HepG2 (cell line): ENCODE measurements at regions not wholly inside any gene's neighbourhood (a gene's known extent, or its start where the extent isn't known, plus 50 kb on each side); places are given as distances from the start of the nearest gene placed in this dataset.

Source experiments
- CHCHD3 ChIP-seq: sonication (generic); formaldehyde crosslinking; IDR thresholded peaks from 2 replicates; pipeline ENCODE4 v1.8.0; 2022; ENCODE audit warnings: mild to moderate bottlenecking, missing genetic modification reagents, moderate library complexity
- ELK4 ChIP-seq: sonication (generic); formaldehyde crosslinking; IDR thresholded peaks from 2 replicates; pipeline ENCODE4 v1.9.0; 2021; ENCODE audit warnings: missing genetic modification reagents, borderline replicate concordance
- HOXA7 ChIP-seq: sonication (generic); formaldehyde crosslinking; IDR thresholded peaks from 2 replicates; pipeline ENCODE4 v1.8.1; 2022; ENCODE audit warnings: mild to moderate bottlenecking, missing genetic modification reagents, moderate library complexity
- RBM39 ChIP-seq: fragments of 200-400 bp; formaldehyde crosslinking; IDR thresholded peaks from one replicate; pipeline ENCODE4 v1.6.1; 2018; ENCODE audit warnings: antibody characterized with exemption, mild to moderate bottlenecking, low read depth, low read length; ENCODE audit not compliant: poor library complexity, severe bottlenecking
- ZBTB1 ChIP-seq: sonication (generic); formaldehyde crosslinking; IDR thresholded peaks from 2 replicates; pipeline ENCODE4 v1.4.0; 2020; ENCODE audit warnings: missing genetic modification reagents, borderline replicate concordance
- ZFP37 ChIP-seq: sonication (generic); formaldehyde crosslinking; IDR thresholded peaks from 2 replicates; pipeline ENCODE4 v1.4.0; 2020; ENCODE audit warnings: missing genetic modification reagents, borderline replicate concordance
- ZMAT5 ChIP-seq: sonication (generic); formaldehyde crosslinking; IDR thresholded peaks from 2 replicates; pipeline ENCODE4 v1.5.0; 2020; ENCODE audit warnings: mild to moderate bottlenecking, low read depth, missing genetic modification reagents, borderline replicate concordance
- ZNF33A ChIP-seq: sonication (generic); formaldehyde crosslinking; IDR thresholded peaks from 2 replicates; pipeline ENCODE4 v1.5.1; 2020; ENCODE audit warnings: missing genetic modification reagents, mild to moderate bottlenecking, moderate library complexity, borderline replicate concordance
- ZNF713 ChIP-seq: sonication (generic); formaldehyde crosslinking; IDR thresholded peaks from 2 replicates; pipeline ENCODE4 v1.4.0; 2020; ENCODE audit warnings: mild to moderate bottlenecking, missing genetic modification reagents
- ZNF775 ChIP-seq: sonication (generic); formaldehyde crosslinking; IDR thresholded peaks from 2 replicates; pipeline ENCODE4 v1.4.0; 2020; ENCODE audit warnings: missing genetic modification reagents, mild to moderate bottlenecking, moderate library complexity, borderline replicate concordance
- TF ChIP-seq, protein P1 (sequence below): sonication (generic); formaldehyde crosslinking; IDR thresholded peaks from 2 replicates; pipeline ENCODE4 v1.5.0; 2020; ENCODE audit warnings: mild to moderate bottlenecking, missing genetic modification reagents, borderline replicate concordance
- TF ChIP-seq, protein P2 (sequence below): sonication (generic); formaldehyde crosslinking; IDR thresholded peaks from 2 replicates; pipeline ENCODE4 v1.8.1; 2023; ENCODE audit warnings: missing genetic modification reagents, mild to moderate bottlenecking, borderline replicate concordance

- TF ChIP-seq, protein P1, sequence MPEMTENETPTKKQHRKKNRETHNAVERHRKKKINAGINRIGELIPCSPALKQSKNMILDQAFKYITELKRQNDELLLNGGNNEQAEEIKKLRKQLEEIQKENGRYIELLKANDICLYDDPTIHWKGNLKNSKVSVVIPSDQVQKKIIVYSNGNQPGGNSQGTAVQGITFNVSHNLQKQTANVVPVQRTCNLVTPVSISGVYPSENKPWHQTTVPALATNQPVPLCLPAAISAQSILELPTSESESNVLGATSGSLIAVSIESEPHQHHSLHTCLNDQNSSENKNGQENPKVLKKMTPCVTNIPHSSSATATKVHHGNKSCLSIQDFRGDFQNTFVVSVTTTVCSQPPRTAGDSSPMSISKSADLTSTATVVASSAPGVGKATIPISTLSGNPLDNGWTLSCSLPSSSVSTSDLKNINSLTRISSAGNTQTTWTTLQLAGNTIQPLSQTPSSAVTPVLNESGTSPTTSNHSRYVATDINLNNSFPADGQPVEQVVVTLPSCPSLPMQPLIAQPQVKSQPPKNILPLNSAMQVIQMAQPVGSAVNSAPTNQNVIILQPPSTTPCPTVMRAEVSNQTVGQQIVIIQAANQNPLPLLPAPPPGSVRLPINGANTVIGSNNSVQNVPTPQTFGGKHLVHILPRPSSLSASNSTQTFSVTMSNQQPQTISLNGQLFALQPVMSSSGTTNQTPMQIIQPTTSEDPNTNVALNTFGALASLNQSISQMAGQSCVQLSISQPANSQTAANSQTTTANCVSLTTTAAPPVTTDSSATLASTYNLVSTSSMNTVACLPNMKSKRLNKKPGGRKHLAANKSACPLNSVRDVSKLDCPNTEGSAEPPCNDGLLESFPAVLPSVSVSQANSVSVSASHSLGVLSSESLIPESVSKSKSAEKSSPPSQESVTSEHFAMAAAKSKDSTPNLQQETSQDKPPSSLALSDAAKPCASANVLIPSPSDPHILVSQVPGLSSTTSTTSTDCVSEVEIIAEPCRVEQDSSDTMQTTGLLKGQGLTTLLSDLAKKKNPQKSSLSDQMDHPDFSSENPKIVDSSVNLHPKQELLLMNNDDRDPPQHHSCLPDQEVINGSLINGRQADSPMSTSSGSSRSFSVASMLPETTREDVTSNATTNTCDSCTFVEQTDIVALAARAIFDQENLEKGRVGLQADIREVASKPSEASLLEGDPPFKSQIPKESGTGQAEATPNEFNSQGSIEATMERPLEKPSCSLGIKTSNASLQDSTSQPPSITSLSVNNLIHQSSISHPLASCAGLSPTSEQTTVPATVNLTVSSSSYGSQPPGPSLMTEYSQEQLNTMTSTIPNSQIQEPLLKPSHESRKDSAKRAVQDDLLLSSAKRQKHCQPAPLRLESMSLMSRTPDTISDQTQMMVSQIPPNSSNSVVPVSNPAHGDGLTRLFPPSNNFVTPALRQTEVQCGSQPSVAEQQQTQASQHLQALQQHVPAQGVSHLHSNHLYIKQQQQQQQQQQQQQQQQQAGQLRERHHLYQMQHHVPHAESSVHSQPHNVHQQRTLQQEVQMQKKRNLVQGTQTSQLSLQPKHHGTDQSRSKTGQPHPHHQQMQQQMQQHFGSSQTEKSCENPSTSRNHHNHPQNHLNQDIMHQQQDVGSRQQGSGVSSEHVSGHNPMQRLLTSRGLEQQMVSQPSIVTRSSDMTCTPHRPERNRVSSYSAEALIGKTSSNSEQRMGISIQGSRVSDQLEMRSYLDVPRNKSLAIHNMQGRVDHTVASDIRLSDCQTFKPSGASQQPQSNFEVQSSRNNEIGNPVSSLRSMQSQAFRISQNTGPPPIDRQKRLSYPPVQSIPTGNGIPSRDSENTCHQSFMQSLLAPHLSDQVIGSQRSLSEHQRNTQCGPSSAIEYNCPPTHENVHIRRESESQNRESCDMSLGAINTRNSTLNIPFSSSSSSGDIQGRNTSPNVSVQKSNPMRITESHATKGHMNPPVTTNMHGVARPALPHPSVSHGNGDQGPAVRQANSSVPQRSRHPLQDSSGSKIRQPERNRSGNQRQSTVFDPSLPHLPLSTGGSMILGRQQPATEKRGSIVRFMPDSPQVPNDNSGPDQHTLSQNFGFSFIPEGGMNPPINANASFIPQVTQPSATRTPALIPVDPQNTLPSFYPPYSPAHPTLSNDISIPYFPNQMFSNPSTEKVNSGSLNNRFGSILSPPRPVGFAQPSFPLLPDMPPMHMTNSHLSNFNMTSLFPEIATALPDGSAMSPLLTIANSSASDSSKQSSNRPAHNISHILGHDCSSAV (CRISPR knock-in tag): no peak
- TF ChIP-seq ZNF713: no peak
- TF ChIP-seq ZFP37 (CRISPR knock-in tag): no peak
- no peak for TF ChIP-seq CHCHD3 (CRISPR knock-in tag)
- TF ChIP-seq RBM39: no peak
- TF ChIP-seq, protein P2, sequence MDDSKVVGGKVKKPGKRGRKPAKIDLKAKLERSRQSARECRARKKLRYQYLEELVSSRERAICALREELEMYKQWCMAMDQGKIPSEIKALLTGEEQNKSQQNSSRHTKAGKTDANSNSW: no peak
- no peak for TF ChIP-seq HOXA7
- TF ChIP-seq ZBTB1 (CRISPR knock-in tag): no peak
- no peak for TF ChIP-seq ZNF775 (CRISPR knock-in tag)
- TF ChIP-seq ELK4 (CRISPR knock-in tag): no peak
- no peak for TF ChIP-seq ZMAT5 (CRISPR knock-in tag)
- no peak for TF ChIP-seq ZNF33A (CRISPR knock-in tag)
These were observed 75.0 kb upstream of the RNU6-1 start (continued) for GRCh38 chr15:67914537-67915460.
